SIG-M5 (cell line): ENCODE measurements at regions not wholly inside any gene's neighbourhood (a gene's known extent, or its start where the extent isn't known, plus 50 kb on each side); places are given as distances from the start of the nearest gene placed in this dataset.

Source experiments
- DNase-seq: peaks from one replicate; lab custom pipeline; 2025; lab: John Stamatoyannopoulos, UW

GRCh38 chr13:22009500-22009899 lies 338.6 kb downstream of the FGF9 start:
- no peak for DNase-seq

GRCh38 chr13:22009937-22010336 lies 339.1 kb downstream of the FGF9 start:
- DNase-seq: no peak

GRCh38 chr13:22012686-22013085 lies 341.8 kb downstream of the FGF9 start:
- no peak for DNase-seq

GRCh38 chr13:22014469-22014868 lies 343.6 kb downstream of the FGF9 start:
- no peak for DNase-seq

GRCh38 chr13:22017226-22017625 lies 346.4 kb downstream of the FGF9 start:
- no peak for DNase-seq

GRCh38 chr13:22018076-22018835 lies 347.4 kb downstream of the FGF9 start:
- no peak for DNase-seq

GRCh38 chr13:22018836-22019210 lies 347.9 kb downstream of the FGF9 start:
- DNase-seq: no peak

GRCh38 chr13:22024381-22024994 lies 353.6 kb downstream of the FGF9 start:
- no peak for DNase-seq

- DNase-seq: no peak
Observed at GRCh38 chr13:22027566-22027965, 356.7 kb downstream of the FGF9 start.

GRCh38 chr13:22028831-22029230 lies 358.0 kb downstream of the FGF9 start:
- DNase-seq: no peak

GRCh38 chr13:22030321-22030720 lies 359.4 kb downstream of the FGF9 start:
- DNase-seq: no peak

GRCh38 chr13:22031702-22032286 lies 360.9 kb downstream of the FGF9 start:
- no peak for DNase-seq

- DNase-seq: no peak
Observed at GRCh38 chr13:22032905-22033304, 362.0 kb downstream of the FGF9 start.

- DNase-seq: no peak
Observed at GRCh38 chr13:22039961-22040360, 369.1 kb downstream of the FGF9 start.

GRCh38 chr13:22040810-22041364 lies 370.0 kb downstream of the FGF9 start:
- no peak for DNase-seq

- no peak for DNase-seq
Observed at GRCh38 chr13:22041741-22042140, 370.9 kb downstream of the FGF9 start.

GRCh38 chr13:22047082-22047784 lies 376.4 kb downstream of the FGF9 start:
- no peak for DNase-seq

GRCh38 chr13:22047785-22048104 lies 376.9 kb downstream of the FGF9 start:
- DNase-seq: no peak

- DNase-seq: no peak
Observed at GRCh38 chr13:22049384-22049783, 378.5 kb downstream of the FGF9 start.

- no peak for DNase-seq
Observed at GRCh38 chr13:22050951-22051563, 380.2 kb downstream of the FGF9 start.

- DNase-seq: no peak
Observed at GRCh38 chr13:22053053-22053452, 382.2 kb downstream of the FGF9 start.

GRCh38 chr13:22055259-22055658 lies 384.4 kb downstream of the FGF9 start:
- DNase-seq: no peak
